Neutrophil (primary cell): ENCODE measurements at regions not wholly inside any gene's neighbourhood (a gene's known extent, or its start where the extent isn't known, plus 50 kb on each side); places are given as distances from the start of the nearest gene placed in this dataset.

Experiments
- H3K27ac ChIP-seq: fragments of 200-600 bp; sonication (generic); 2 replicates; pipeline ENCODE4 v1.5.1; 2016; ENCODE audit warnings: mild to moderate bottlenecking, moderate library complexity
- H3K27me3 ChIP-seq: fragments of 200-600 bp; sonication (generic); 2 replicates; pipeline ENCODE4 v1.6.0; 2016; ENCODE audit warnings: mild to moderate bottlenecking
- H3K36me3 ChIP-seq: fragments of 200-600 bp; sonication (generic); 2 replicates; pipeline ENCODE4 v1.5.1; 2017
- H3K4me1 ChIP-seq, 2 experiments: fragments of 200-600 bp in 1 of 2; sonication (generic) in 1 of 2; 1 replicate in 1 of 2; 2 replicates in 1 of 2; pipeline versions ENCODE4 v1.5.1 to v1.6.1; 2013 to 2016; ENCODE audit warnings: low read depth in 1 of 2, low read length in 1 of 2, mild to moderate bottlenecking in 1 of 2, moderate library complexity in 1 of 2; ENCODE audit not compliant: control insufficient read depth in 1 of 2, insufficient read depth in 1 of 2
- H3K4me3 ChIP-seq, 2 experiments: fragments of 200-600 bp in 1 of 2; sonication (generic) in 1 of 2; 1 replicate in 1 of 2; 2 replicates in 1 of 2; pipeline ENCODE4 v1.5.1; 2013 to 2016; ENCODE audit warnings: low read depth in 1 of 2, low read length in 1 of 2, mild to moderate bottlenecking in 1 of 2, moderate library complexity in 1 of 2
- H3K9me3 ChIP-seq: fragments of 200-600 bp; sonication (generic); 2 replicates; pipeline ENCODE4 v1.5.1; 2016
- CTCF ChIP-seq: fragments of 200-600 bp; sonication (generic); IDR thresholded peaks from 2 replicates; pipeline ENCODE4 v1.5.1; 2016; ENCODE audit warnings: antibody characterized with exemption

- no peaks in the 10 kb centered on the region for H3K4me1 ChIP-seq
- no peak for TF ChIP-seq CTCF
- no peaks in the 10 kb centered on the region for H3K36me3 ChIP-seq
- no peak overlapping the region for H3K4me3 ChIP-seq
- H3K9me3 ChIP-seq, result no peaks in the 10 kb centered on the region
- no peak overlapping the region for H3K27ac ChIP-seq
- no peaks in the 10 kb centered on the region for H3K27me3 ChIP-seq
These were observed 164.6 kb downstream of the MAT2B start for GRCh38 chr5:163670036-163670435.

- Histone ChIP-seq H3K27ac (no peak overlapping the region), H3K27me3 (no peaks in the 10 kb centered on the region), H3K36me3 (no peaks in the 10 kb centered on the region), H3K4me1 (no peaks in the 10 kb centered on the region), H3K4me3 (no peak overlapping the region), H3K9me3 (no peaks in the 10 kb centered on the region)
- TF ChIP-seq CTCF, result no peak
These were observed 171.7 kb downstream of the MAT2B start for GRCh38 chr5:163677092-163677491.

GRCh38 chr5:163682234-163682633 is 176.8 kb downstream of the MAT2B start:
- no peak overlapping the region for H3K4me3 ChIP-seq
- H3K27ac ChIP-seq, result no peak overlapping the region
- H3K27me3 ChIP-seq, result no peaks in the 10 kb centered on the region
- no peaks in the 10 kb centered on the region for H3K9me3 ChIP-seq
- H3K36me3 ChIP-seq, result no peaks in the 10 kb centered on the region
- no peaks in the 10 kb centered on the region for H3K4me1 ChIP-seq
- TF ChIP-seq CTCF, result no peak

- H3K27ac ChIP-seq, result no peak overlapping the region
- no peak for TF ChIP-seq CTCF
These were observed 182.0 kb downstream of the MAT2B start for GRCh38 chr5:163687414-163687813.

GRCh38 chr5:163692091-163692490 is 186.7 kb downstream of the MAT2B start:
- Histone ChIP-seq H3K4me1 (no peaks in the 10 kb centered on the region), H3K36me3 (no peaks in the 10 kb centered on the region)

More at GRCh38 chr5:163687414-163687813, 182.0 kb downstream of the MAT2B start:
- no peaks in the 10 kb centered on the region for H3K27me3 ChIP-seq
- no peak overlapping the region for H3K4me3 ChIP-seq
- no peaks in the 10 kb centered on the region for H3K9me3 ChIP-seq
- H3K4me1 ChIP-seq, result no peaks in the 10 kb centered on the region
- no peaks in the 10 kb centered on the region for H3K36me3 ChIP-seq

More at GRCh38 chr5:163692091-163692490, 186.7 kb downstream of the MAT2B start:
- Histone ChIP-seq H3K9me3 (no peaks in the 10 kb centered on the region), H3K27ac (no peak overlapping the region), H3K4me3 (no peak overlapping the region), H3K27me3 (no peaks in the 10 kb centered on the region)
- no peak for TF ChIP-seq CTCF
